H1 (cell line): ENCODE measurements at regions not wholly inside any gene's neighbourhood (a gene's known extent, or its start where the extent isn't known, plus 50 kb on each side); places are given as distances from the start of the nearest gene placed in this dataset.

ENCODE experiments used
- CTCF ChIA-PET: fragments of 300-600 bp; sonication (Branson Sonifier 250); formaldehyde crosslinking; loops from one replicate; lab custom pipeline; 2021; ENCODE audit not compliant: partially characterized antibody; lab: Charles Lee
- POLR2A ChIA-PET: fragments of 300-600 bp; sonication (Branson Sonifier 250); formaldehyde crosslinking; loops from one replicate; lab custom pipeline; 2021; ENCODE audit warnings: inconsistent platforms; ENCODE audit not compliant: partially characterized antibody; lab: Charles Lee
- DNase-seq, 2 experiments: peaks; one replicate each; pipeline versions ENCODE4 v3.0.0 to v3.0.0-alpha.2; 2010 to 2022; ENCODE audit warnings: low spot score in 2 of 2, low read depth in 1 of 2, mixed read lengths in 1 of 2
- FAIRE-seq: peaks from 2 replicates; lab custom pipeline; 2011; peaks lifted over from hg19 to GRCh38; lab: Jason Lieb, UNC
- H2AFZ ChIP-seq: 2 replicates; pipeline ENCODE4 v1.8.1; 2012; ENCODE audit warnings: low read length, inconsistent platforms
- H2AK5ac ChIP-seq: 2 replicates; pipeline ENCODE4 v1.6.1; 2013; ENCODE audit warnings: low read depth, low read length
- H2BK120ac ChIP-seq: replicated peaks from 2 replicates; pipeline ENCODE3; 2013; ENCODE audit warnings: low read depth, low read length, inconsistent platforms
- H2BK12ac ChIP-seq: 2 replicates; pipeline ENCODE4 v1.6.1; 2013; ENCODE audit warnings: low read depth, low read length
- H2BK15ac ChIP-seq: 2 replicates; pipeline ENCODE4 v1.6.1; 2013; ENCODE audit warnings: low read length
- H2BK20ac ChIP-seq: 2 replicates; pipeline ENCODE4 v1.6.1; 2013; ENCODE audit warnings: low read length
- H2BK5ac ChIP-seq: 2 replicates; pipeline ENCODE4 v1.6.1; 2013; ENCODE audit warnings: low read depth, low read length
- H3K14ac ChIP-seq: 2 replicates; pipeline ENCODE4 v1.6.1; 2013; ENCODE audit warnings: inconsistent platforms; ENCODE audit not compliant: insufficient read length
- H3K18ac ChIP-seq: 2 replicates; pipeline ENCODE4 v1.6.1; 2013; ENCODE audit warnings: low read length; ENCODE audit errors: extremely low read depth
- H3K23ac ChIP-seq: 2 replicates; pipeline ENCODE4 v1.6.1; 2013; ENCODE audit warnings: inconsistent platforms; ENCODE audit not compliant: insufficient read length
- H3K23me2 ChIP-seq: 2 replicates; pipeline ENCODE4 v1.6.1; 2013; ENCODE audit warnings: low read depth, low read length
- H3K27ac ChIP-seq: 2 replicates; pipeline ENCODE4 v1.6.1; 2011; ENCODE audit warnings: low read depth, low read length, inconsistent platforms
- H3K27me3 ChIP-seq, 4 experiments: replicated peaks in 1 of 4; 1 replicate in 1 of 4; 2 replicates in 3 of 4; pipeline versions ENCODE4 v1.6.1 to v1.8.1; 2011 to 2013; ENCODE audit warnings: low read length in 3 of 4, mild to moderate bottlenecking in 3 of 4, inconsistent platforms in 2 of 4, mixed read lengths in 2 of 4, moderate library complexity in 1 of 4; ENCODE audit not compliant: control insufficient read depth in 3 of 4, insufficient read depth in 3 of 4; ENCODE audit errors: extremely low read depth in 1 of 4
- H3K36me3 ChIP-seq, 4 experiments: 2 replicates each; pipeline versions ENCODE4 v1.6.1 to v1.8.1; 2011 to 2013; ENCODE audit warnings: mild to moderate bottlenecking in 4 of 4, low read length in 3 of 4, moderate library complexity in 2 of 4, control low read depth in 1 of 4, inconsistent platforms in 1 of 4; ENCODE audit not compliant: insufficient read depth in 4 of 4, control insufficient read depth in 2 of 4
- H3K4ac ChIP-seq: replicated peaks from 2 replicates; pipeline ENCODE3; 2013; ENCODE audit warnings: low read length, low read depth, mixed read lengths, inconsistent platforms; ENCODE audit not compliant: insufficient read length
- H3K4me1 ChIP-seq, 4 experiments: replicated peaks in 1 of 4; 1 replicate in 1 of 4; 2 replicates in 3 of 4; pipeline versions ENCODE4 v1.6.1 to v1.8.1; 2011 to 2013; ENCODE audit warnings: low read length in 3 of 4, inconsistent platforms in 2 of 4, mixed read lengths in 1 of 4; ENCODE audit not compliant: insufficient read depth in 4 of 4, control insufficient read depth in 3 of 4
- H3K4me2 ChIP-seq, 2 experiments: 2 replicates each; pipeline versions ENCODE4 v1.6.1 to v1.8.1; 2011 to 2013; ENCODE audit warnings: low read depth in 2 of 2, low read length in 2 of 2, control low read depth in 1 of 2, inconsistent platforms in 1 of 2, mild to moderate bottlenecking in 1 of 2; ENCODE audit not compliant: insufficient read depth in 1 of 2
- H3K4me3 ChIP-seq, 4 experiments: fragments of 200-600, 300-600 bp in 1 of 4; sonication (generic), shearing (Covaris generic), sonication (Bioruptor Twin) in 1 of 4; 2 replicates each; pipeline versions ENCODE4 v1.5.1 to v1.8.1; 2011 to 2016; ENCODE audit warnings: low read length in 4 of 4, low read depth in 3 of 4, control low read depth in 2 of 4, inconsistent platforms in 2 of 4, mild to moderate bottlenecking in 2 of 4, mixed read lengths in 1 of 4, moderate library complexity in 1 of 4; ENCODE audit not compliant: insufficient read depth in 2 of 4; ENCODE audit errors: extremely low read depth in 1 of 4
- H3K56ac ChIP-seq: replicated peaks from 2 replicates; pipeline ENCODE3; 2013; ENCODE audit warnings: low read depth, mild to moderate bottlenecking, mixed read lengths, low read length, inconsistent platforms; ENCODE audit not compliant: insufficient read length
- H3K79me1 ChIP-seq: 2 replicates; pipeline ENCODE4 v1.6.1; 2013; ENCODE audit warnings: low read depth, low read length, control low read depth
- H3K79me2 ChIP-seq, 2 experiments: 2 replicates each; pipeline versions ENCODE4 v1.6.1 to v1.8.1; 2012 to 2013; ENCODE audit warnings: low read length in 2 of 2, mild to moderate bottlenecking in 2 of 2, inconsistent platforms in 1 of 2; ENCODE audit not compliant: insufficient read depth in 2 of 2, control insufficient read depth in 1 of 2
- H3K9ac ChIP-seq, 4 experiments: replicated peaks in 1 of 4; 1 replicate in 1 of 4; 2 replicates in 3 of 4; pipeline versions ENCODE4 v1.6.1 to v1.8.1; 2011 to 2013; ENCODE audit warnings: low read depth in 3 of 4, low read length in 3 of 4, control low read depth in 2 of 4, mild to moderate bottlenecking in 2 of 4, moderate library complexity in 2 of 4, inconsistent platforms in 1 of 4; ENCODE audit errors: extremely low read depth in 1 of 4
- H3K9me3 ChIP-seq, 2 experiments: 2 replicates each; pipeline versions ENCODE4 v1.6.1 to v1.8.1; 2012 to 2013; ENCODE audit warnings: mild to moderate bottlenecking in 2 of 2, moderate library complexity in 2 of 2, control low read depth in 1 of 2, inconsistent platforms in 1 of 2, low read depth in 1 of 2, low read length in 1 of 2, mixed read lengths in 1 of 2; ENCODE audit not compliant: insufficient read depth in 2 of 2
- H4K20me1 ChIP-seq, 2 experiments: replicated peaks in 1 of 2; 2 replicates each; pipeline versions ENCODE3 to v1.8.1; 2011 to 2013; ENCODE audit warnings: inconsistent platforms in 2 of 2, low read length in 2 of 2, mild to moderate bottlenecking in 1 of 2; ENCODE audit not compliant: insufficient read depth in 2 of 2, control insufficient read depth in 1 of 2
- H4K5ac ChIP-seq: 2 replicates; pipeline ENCODE4 v1.6.1; 2013; ENCODE audit warnings: low read length, low read depth, mixed read lengths, inconsistent platforms; ENCODE audit not compliant: insufficient read length
- H4K8ac ChIP-seq: 2 replicates; pipeline ENCODE4 v1.8.0; 2013; ENCODE audit warnings: mild to moderate bottlenecking, moderate library complexity, low read length, inconsistent platforms; ENCODE audit not compliant: insufficient read depth; ENCODE audit errors: extremely low read depth
- H4K91ac ChIP-seq: replicated peaks from 2 replicates; pipeline ENCODE3; 2013; ENCODE audit warnings: low read length, mixed read lengths, inconsistent platforms; ENCODE audit not compliant: insufficient read length
- CREB1 ChIP-seq: IDR thresholded peaks from 2 replicates; pipeline ENCODE4 v1.6.1; 2012; ENCODE audit warnings: inconsistent platforms
- CTBP2 ChIP-seq: IDR thresholded peaks from 2 replicates; pipeline ENCODE4 v1.7.0; 2011; ENCODE audit warnings: borderline replicate concordance, mild to moderate bottlenecking, moderate library complexity, mixed read lengths, low read length; ENCODE audit not compliant: insufficient read depth, insufficient read length
- EGR1 ChIP-seq: IDR thresholded peaks from 2 replicates; pipeline ENCODE4 v1.6.1; 2011; ENCODE audit warnings: low read depth, low read length, borderline replicate concordance
- HDAC2 ChIP-seq, 2 experiments: fragments of 300-600 bp in 1 of 2; sonication (generic) in 1 of 2; IDR thresholded peaks; 2 replicates each; pipeline ENCODE4 v1.6.1; 2011 to 2012; ENCODE audit warnings: low read depth in 2 of 2, low read length in 2 of 2, mild to moderate bottlenecking in 2 of 2, moderate library complexity in 2 of 2, borderline replicate concordance in 1 of 2, inconsistent platforms in 1 of 2
- HDAC6 ChIP-seq: IDR thresholded peaks from one replicate; pipeline ENCODE4 v1.7.1; 2012; ENCODE audit warnings: low read depth, mild to moderate bottlenecking, inconsistent platforms, low read length, moderate library complexity
- PHF8 ChIP-seq: fragments of 200-600 bp; sonication (generic); conservative IDR thresholded peaks from 2 replicates; pipeline ENCODE4 v1.7.1; 2012; ENCODE audit warnings: low read depth, mild to moderate bottlenecking, inconsistent platforms, low read length, moderate library complexity
- SIN3A ChIP-seq, 2 experiments: IDR thresholded peaks in 1 of 2; conservative IDR thresholded peaks in 1 of 2; 2 replicates each; pipeline ENCODE4 v1.6.1; 2011 to 2012; ENCODE audit warnings: low read length in 2 of 2, improper control_type of control experiment in 1 of 2, low read depth in 1 of 2, mild to moderate bottlenecking in 1 of 2
- SIRT6 ChIP-seq: IDR thresholded peaks from one replicate; pipeline ENCODE4 v1.7.1; 2012; ENCODE audit warnings: low read length, inconsistent platforms
- SIX5 ChIP-seq: IDR thresholded peaks from 2 replicates; pipeline ENCODE4 v1.6.1; 2011; ENCODE audit warnings: mild to moderate bottlenecking, low read depth, low read length
- SUZ12 ChIP-seq: fragments of 200-600 bp; sonication (generic); IDR thresholded peaks from 2 replicates; pipeline ENCODE4 v1.6.1; 2012; ENCODE audit warnings: mild to moderate bottlenecking, inconsistent platforms, low read length, moderate library complexity, mixed read lengths
- TBP ChIP-seq: IDR thresholded peaks from 2 replicates; pipeline ENCODE4 v1.6.1; 2011; ENCODE audit warnings: low read depth, low read length, improper control_type of control experiment
- WGBS, 2 experiments: shearing (Covaris generic) in 1 of 2; methylation state at CpG; one replicate each; pipeline versions ENCODE4 v1.1.6 to v1.1.7; 2013 to 2015; ENCODE audit warnings: low lambda C conversion rate in 2 of 2, mixed read lengths in 2 of 2, inconsistent platforms in 1 of 2, low coverage in 1 of 2, missing lambda C conversion rate in 1 of 2; ENCODE audit not compliant: insufficient replicate concordance in 2 of 2, insufficient coverage in 1 of 2, insufficient read length in 1 of 2; ENCODE audit errors: extremely low coverage in 1 of 2, missing lambda C conversion rate in 1 of 2; 5-methylcytosine and 5-hydroxymethylcytosine counted together
- TF ChIP-seq, protein P1 (sequence below), 3 experiments: IDR thresholded peaks; 1 replicate in 2 of 3; 2 replicates in 1 of 3; pipeline versions ENCODE4 v1.5.1 to v1.6.1; 2011; ENCODE audit warnings: low read length in 3 of 3, mild to moderate bottlenecking in 3 of 3, inconsistent platforms in 2 of 3, low read depth in 1 of 3, moderate library complexity in 1 of 3; ENCODE audit not compliant: insufficient read depth in 1 of 3; ENCODE audit errors: control extremely low read depth in 1 of 3

- no peak overlapping the region for H3K27ac ChIP-seq
- WGBS, 2 experiments: 81% methylated on average over 1 of the region's 1 CpG; no CpG with 5 or more reads in 1 of the 2 experiments
- TF ChIP-seq SIX5: no peak
- no peak for TF ChIP-seq CREB1
- TF ChIP-seq, protein P1, sequence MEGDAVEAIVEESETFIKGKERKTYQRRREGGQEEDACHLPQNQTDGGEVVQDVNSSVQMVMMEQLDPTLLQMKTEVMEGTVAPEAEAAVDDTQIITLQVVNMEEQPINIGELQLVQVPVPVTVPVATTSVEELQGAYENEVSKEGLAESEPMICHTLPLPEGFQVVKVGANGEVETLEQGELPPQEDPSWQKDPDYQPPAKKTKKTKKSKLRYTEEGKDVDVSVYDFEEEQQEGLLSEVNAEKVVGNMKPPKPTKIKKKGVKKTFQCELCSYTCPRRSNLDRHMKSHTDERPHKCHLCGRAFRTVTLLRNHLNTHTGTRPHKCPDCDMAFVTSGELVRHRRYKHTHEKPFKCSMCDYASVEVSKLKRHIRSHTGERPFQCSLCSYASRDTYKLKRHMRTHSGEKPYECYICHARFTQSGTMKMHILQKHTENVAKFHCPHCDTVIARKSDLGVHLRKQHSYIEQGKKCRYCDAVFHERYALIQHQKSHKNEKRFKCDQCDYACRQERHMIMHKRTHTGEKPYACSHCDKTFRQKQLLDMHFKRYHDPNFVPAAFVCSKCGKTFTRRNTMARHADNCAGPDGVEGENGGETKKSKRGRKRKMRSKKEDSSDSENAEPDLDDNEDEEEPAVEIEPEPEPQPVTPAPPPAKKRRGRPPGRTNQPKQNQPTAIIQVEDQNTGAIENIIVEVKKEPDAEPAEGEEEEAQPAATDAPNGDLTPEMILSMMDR (IDR thresholded peaks at IDR 0.05; ENCODE audit: control extremely low read depth in 1 of 3, insufficient read depth in 1 of 3, low read depth in 1 of 3, low read length in 3 of 3): no peak
- TF ChIP-seq HDAC6: no peak
- TF ChIP-seq EGR1: no peak
- TF ChIP-seq PHF8: no peak
- TF ChIP-seq SUZ12: no peak
- no peak for TF ChIP-seq SIRT6
- TF ChIP-seq TBP: no peak
- TF ChIP-seq SIN3A (conservative IDR thresholded peaks at IDR 0.05 in 1 of 2, IDR thresholded peaks at IDR 0.05 in 1 of 2; ENCODE audit: low read depth in 1 of 2, low read length in 2 of 2): no peak
- TF ChIP-seq HDAC2 (IDR thresholded peaks at IDR 0.05; ENCODE audit: borderline replicate concordance in 1 of 2, low read depth in 2 of 2, low read length in 2 of 2): no peak
- TF ChIP-seq CTBP2: no peak
Observed at GRCh38 chr1:112256411-112256810, 139.6 kb upstream of the CTTNBP2NL start.

More at GRCh38 chr1:112256411-112256810, 139.6 kb upstream of the CTTNBP2NL start:
- no peak overlapping the region for H3K4ac ChIP-seq
- H3K9ac ChIP-seq: no peak overlapping the region
- H3K27me3 ChIP-seq: no peaks in the 10 kb centered on the region
- H2BK15ac ChIP-seq: no peak overlapping the region
- ChIA-PET POLR2A (no interaction called here), CTCF (interaction anchor here (0.6 kb wide), 2 partner anchors 305 to 641 kb away, joined by 3 read pairs; no protein-coding TSS in a partner anchor)
- 0 out of 8 replicates have a peak, but pooled peaks cover 0 to 2% (median 0%) of the 10 kb centered on the region in 4 experiments for H3K36me3 ChIP-seq
- no peak overlapping the region for H2BK120ac ChIP-seq
- no peak overlapping the region for H2BK5ac ChIP-seq
- H3K18ac ChIP-seq: no peak overlapping the region
- H4K5ac ChIP-seq: no peak overlapping the region
- no peak overlapping the region for H3K23ac ChIP-seq
- no peaks in the 10 kb centered on the region for H3K9me3 ChIP-seq
- no peak overlapping the region for H3K4me3 ChIP-seq
- H3K4me2 ChIP-seq: no peak overlapping the region
- DNase-seq (no peak), FAIRE-seq (no peak)
- peaks cover 0 to 8% (median 1%) of the 10 kb centered on the region in 4 experiments; a peak in 2 of 7 replicates for H3K4me1 ChIP-seq
- no peak overlapping the region for H2AFZ ChIP-seq
- H2AK5ac ChIP-seq: no peak overlapping the region
- H2BK20ac ChIP-seq: no peak overlapping the region
- no peaks in the 10 kb centered on the region for H4K20me1 ChIP-seq
- no peaks in the 10 kb centered on the region for H3K79me2 ChIP-seq
- no peak overlapping the region for H4K91ac ChIP-seq
- H4K8ac ChIP-seq: no peak overlapping the region
- no peaks in the 10 kb centered on the region for H3K79me1 ChIP-seq
- H2BK12ac ChIP-seq: no peak overlapping the region
- no peak overlapping the region for H3K56ac ChIP-seq
- no peak overlapping the region for H3K14ac ChIP-seq
- no peaks in the 10 kb centered on the region for H3K23me2 ChIP-seq
